ENCODE measurements at regions not wholly inside any gene's neighbourhood (a gene's known extent, or its start where the extent isn't known, plus 50 kb on each side); places are given as distances from the start of the nearest gene placed in this dataset.

GRCh38 chr4:166512267-166512666 lies 639.2 kb downstream of the TLL1 start:
- Histone ChIP-seq H3K27me3 (no peaks in the 10 kb centered on the region), H3K36me3 (ENCODE audit: low read depth, missing control alignments) (no peaks in the 10 kb centered on the region), H3K9me3 (no peaks in the 10 kb centered on the region), H3K4me3 (no peak overlapping the region), H3K4me1 (no peaks in the 10 kb centered on the region), H3K27ac (no peak overlapping the region)
- no peak for DNase-seq
- intact Hi-C loops (cut with DNase I; ENCODE audit: low total_unique reads): no loop called here
- TF ChIP-seq POLR2A (IDR thresholded peaks at IDR 0.05) (no peak), CTCF (IDR thresholded peaks at IDR 0.05) (no peak)
- WGBS, 2 donors: 79 to 90% methylated on average over 5 of the region's 5 CpGs

- TF ChIP-seq CTCF (IDR thresholded peaks at IDR 0.05) (no peak), POLR2A (IDR thresholded peaks at IDR 0.05) (no peak)
- Histone ChIP-seq H3K4me1 (no peaks in the 10 kb centered on the region), H3K27me3 (no peaks in the 10 kb centered on the region), H3K4me3 (no peak overlapping the region), H3K27ac (no peak overlapping the region), H3K36me3 (ENCODE audit: low read depth, missing control alignments) (no peaks in the 10 kb centered on the region), H3K9me3 (no peaks in the 10 kb centered on the region)
- no peak for DNase-seq
- intact Hi-C loops (cut with DNase I; ENCODE audit: low total_unique reads): no loop called here
- WGBS, 2 donors: 85 to 89% methylated on average over 2 of the region's 2 CpGs
Observed at GRCh38 chr4:166518315-166518714, 645.3 kb downstream of the TLL1 start.

GRCh38 chr4:166518776-166519175 lies 645.7 kb downstream of the TLL1 start:
- no peak for TF ChIP-seq POLR2A (IDR thresholded peaks at IDR 0.05)
- TF ChIP-seq CTCF (IDR thresholded peaks at IDR 0.05): no peak
- WGBS, 2 donors: 55 to 65% methylated on average over 3 of the region's 3 CpGs
- no peaks in the 10 kb centered on the region for H3K27me3 ChIP-seq
- no peak for DNase-seq
- no peak overlapping the region for H3K4me3 ChIP-seq
- H3K4me1 ChIP-seq: no peaks in the 10 kb centered on the region
- H3K36me3 ChIP-seq (ENCODE audit: low read depth, missing control alignments): no peaks in the 10 kb centered on the region
- H3K9me3 ChIP-seq: no peaks in the 10 kb centered on the region
- intact Hi-C loops (cut with DNase I; ENCODE audit: low total_unique reads): no loop called here
- no peak overlapping the region for H3K27ac ChIP-seq

- no peaks in the 10 kb centered on the region for H3K36me3 ChIP-seq (ENCODE audit: low read depth, missing control alignments)
- TF ChIP-seq POLR2A (IDR thresholded peaks at IDR 0.05) (no peak), CTCF (IDR thresholded peaks at IDR 0.05) (no peak)
- no peak overlapping the region for H3K27ac ChIP-seq
- intact Hi-C loops (cut with DNase I; ENCODE audit: low total_unique reads): no loop called here
- no peak overlapping the region for H3K4me3 ChIP-seq
- DNase-seq: no peak
- WGBS, 2 donors: 86 to 94% methylated on average over 5 of the region's 5 CpGs
- H3K27me3 ChIP-seq: no peaks in the 10 kb centered on the region
- no peaks in the 10 kb centered on the region for H3K4me1 ChIP-seq
- H3K9me3 ChIP-seq: no peaks in the 10 kb centered on the region
Observed at GRCh38 chr4:166519774-166520173, 646.7 kb downstream of the TLL1 start.

- no peaks in the 10 kb centered on the region for H3K4me1 ChIP-seq
- WGBS, 2 donors: 68 to 84% methylated on average over 3 of the region's 3 CpGs
- DNase-seq: no peak
- no peaks in the 10 kb centered on the region for H3K36me3 ChIP-seq (ENCODE audit: low read depth, missing control alignments)
- intact Hi-C loops (cut with DNase I; ENCODE audit: low total_unique reads): no loop called here
- no peak for TF ChIP-seq POLR2A (IDR thresholded peaks at IDR 0.05)
- no peaks in the 10 kb centered on the region for H3K27me3 ChIP-seq
- H3K4me3 ChIP-seq: no peak overlapping the region
- H3K27ac ChIP-seq: no peak overlapping the region
- H3K9me3 ChIP-seq: no peaks in the 10 kb centered on the region
Observed at GRCh38 chr4:166527500-166527899, 654.5 kb downstream of the TLL1 start.

Data from testis (tissue), 2 donors.